A673 (cell line): ENCODE measurements at regions not wholly inside any gene's neighbourhood (a gene's known extent, or its start where the extent isn't known, plus 50 kb on each side); places are given as distances from the start of the nearest gene placed in this dataset.

Experiments
- CTCF ChIP-seq: fragments of 300-800, 200-600 bp; sonication (generic); conservative IDR thresholded peaks from 2 replicates; pipeline ENCODE4 v1.5.1; 2017; ENCODE audit warnings: low read depth, mild to moderate bottlenecking, antibody characterized with exemption, low read length, moderate library complexity, mixed read lengths
- EZH2 ChIP-seq: fragments of 200-600 bp; sonication (generic); IDR thresholded peaks from 2 replicates; pipeline ENCODE4 v1.6.1; 2017; ENCODE audit warnings: borderline replicate concordance, low read depth, mild to moderate bottlenecking, mixed read lengths, antibody characterized with exemption, low read length; ENCODE audit not compliant: poor library complexity, severe bottlenecking

GRCh38 chr16:56067406-56067805 lies 123.9 kb upstream of the GNAO1 start:
- TF ChIP-seq CTCF (no peak), EZH2 (no peak)
